ENCODE measurements at regions not wholly inside any gene's neighbourhood (a gene's known extent, or its start where the extent isn't known, plus 50 kb on each side); places are given as distances from the start of the nearest gene placed in this dataset.

GRCh38 chr9:75422944-75423522 lies 334.7 kb downstream of the OSTF1 start:
- TF ChIP-seq, protein P1, sequence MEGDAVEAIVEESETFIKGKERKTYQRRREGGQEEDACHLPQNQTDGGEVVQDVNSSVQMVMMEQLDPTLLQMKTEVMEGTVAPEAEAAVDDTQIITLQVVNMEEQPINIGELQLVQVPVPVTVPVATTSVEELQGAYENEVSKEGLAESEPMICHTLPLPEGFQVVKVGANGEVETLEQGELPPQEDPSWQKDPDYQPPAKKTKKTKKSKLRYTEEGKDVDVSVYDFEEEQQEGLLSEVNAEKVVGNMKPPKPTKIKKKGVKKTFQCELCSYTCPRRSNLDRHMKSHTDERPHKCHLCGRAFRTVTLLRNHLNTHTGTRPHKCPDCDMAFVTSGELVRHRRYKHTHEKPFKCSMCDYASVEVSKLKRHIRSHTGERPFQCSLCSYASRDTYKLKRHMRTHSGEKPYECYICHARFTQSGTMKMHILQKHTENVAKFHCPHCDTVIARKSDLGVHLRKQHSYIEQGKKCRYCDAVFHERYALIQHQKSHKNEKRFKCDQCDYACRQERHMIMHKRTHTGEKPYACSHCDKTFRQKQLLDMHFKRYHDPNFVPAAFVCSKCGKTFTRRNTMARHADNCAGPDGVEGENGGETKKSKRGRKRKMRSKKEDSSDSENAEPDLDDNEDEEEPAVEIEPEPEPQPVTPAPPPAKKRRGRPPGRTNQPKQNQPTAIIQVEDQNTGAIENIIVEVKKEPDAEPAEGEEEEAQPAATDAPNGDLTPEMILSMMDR (IDR thresholded peaks at IDR 0.05): no peak
- no peak for TF ChIP-seq POLR2AphosphoS5 (IDR thresholded peaks at IDR 0.05; ENCODE audit: low read depth, low read length)
- no peak for TF ChIP-seq TCF7L2 (IDR thresholded peaks at IDR 0.05; ENCODE audit: low read depth, low read length)
